ENCODE measurements at regions not wholly inside any gene's neighbourhood (a gene's known extent, or its start where the extent isn't known, plus 50 kb on each side); places are given as distances from the start of the nearest gene placed in this dataset.

DNA sequence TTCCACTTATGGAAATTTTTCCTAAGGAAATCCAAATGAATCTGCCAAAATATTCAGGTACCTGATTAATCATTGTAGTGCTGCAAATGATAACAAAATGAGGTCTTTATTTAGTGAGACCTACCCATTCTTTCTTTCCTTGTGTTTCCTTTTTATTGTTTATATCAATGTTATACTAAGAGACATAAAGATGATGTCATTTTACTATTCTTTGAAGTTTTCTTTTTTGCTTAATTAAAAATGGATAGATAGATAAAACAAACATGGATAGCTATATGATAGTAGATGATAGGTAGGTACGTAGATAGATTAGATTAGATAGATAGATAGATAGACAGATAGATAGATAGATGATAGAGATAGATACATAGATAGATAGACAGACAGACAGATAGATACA, 669.5 kb upstream of the TBX3 start:
- H3K36me3 Mint-ChIP-seq (ENCODE audit: low read depth), result no peaks in the 10 kb centered on the region
- TF ChIP-seq CTCF (IDR thresholded peaks at IDR 0.05), result no peak
- peaks cover 10% of the 10 kb centered on the region for H3K27me3 Mint-ChIP-seq (ENCODE audit: low read depth, poor library complexity)
- H3K9me3 Mint-ChIP-seq, result peaks cover 3% of the 10 kb centered on the region
- peaks cover 32% of the 10 kb centered on the region for H3K4me1 Mint-ChIP-seq
- H3K27ac Mint-ChIP-seq, result no peak overlapping the region
- no peak for DNase-seq
- H3K4me3 Mint-ChIP-seq, result no peak overlapping the region

DNA sequence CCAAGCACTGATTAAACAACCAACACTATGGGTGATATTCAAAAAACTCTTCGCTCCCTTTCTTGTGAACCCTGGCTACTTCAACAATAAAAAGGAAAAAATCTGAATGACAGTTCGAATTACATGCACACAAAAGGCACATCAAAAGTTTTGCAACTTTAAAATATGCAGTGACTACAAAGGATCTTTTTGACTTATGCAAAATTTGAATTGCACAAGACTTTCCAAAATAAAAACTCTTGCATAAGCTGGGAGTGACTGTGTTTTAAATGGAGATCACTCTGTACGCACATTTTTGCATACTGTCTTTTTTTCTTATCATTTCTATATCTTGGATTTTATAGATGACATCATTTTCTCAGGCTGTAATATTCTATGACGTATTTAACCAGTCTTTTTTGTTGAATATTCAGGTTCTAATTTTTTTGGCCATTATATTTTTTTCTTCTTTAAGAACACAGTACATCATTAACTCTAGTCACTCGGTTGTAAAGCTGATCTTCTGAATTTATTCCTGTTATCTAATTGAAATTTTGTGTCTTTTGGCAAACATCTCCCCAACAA, 667.6 kb upstream of the TBX3 start:
- Mint-ChIP-seq H3K36me3 (ENCODE audit: low read depth) (no peaks in the 10 kb centered on the region), H3K4me1 (peaks cover 22% of the 10 kb centered on the region), H3K9me3 (peaks cover 3% of the 10 kb centered on the region), H3K27me3 (ENCODE audit: low read depth, poor library complexity) (peaks cover 11% of the 10 kb centered on the region), H3K27ac (no peak overlapping the region), H3K4me3 (no peak overlapping the region)
- TF ChIP-seq CTCF (IDR thresholded peaks at IDR 0.05), result no peak
- no peak for DNase-seq

DNA sequence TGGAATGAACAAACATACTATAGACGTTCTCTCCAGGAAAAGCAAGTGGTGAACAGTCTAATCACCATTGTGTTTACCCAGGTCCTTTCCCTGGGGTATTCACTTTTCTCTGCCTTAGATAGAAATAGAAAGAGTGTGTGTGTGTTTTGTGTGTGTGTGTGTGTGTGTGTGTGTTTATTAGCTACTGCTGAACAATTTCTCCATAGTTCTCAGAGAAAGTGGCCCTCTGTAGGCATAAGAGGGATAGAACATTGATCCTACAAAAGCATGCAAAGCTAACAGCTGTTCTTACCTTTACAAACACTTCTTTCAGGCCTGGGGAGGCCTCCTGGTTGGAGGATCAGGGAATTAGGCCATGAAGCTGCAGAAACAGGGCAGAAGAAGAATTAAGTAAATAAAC, 665.7 kb upstream of the TBX3 start:
- H3K9me3 Mint-ChIP-seq, result no peaks in the 10 kb centered on the region
- no peak overlapping the region for H3K27ac Mint-ChIP-seq
- H3K4me1 Mint-ChIP-seq, result peaks cover 22% of the 10 kb centered on the region
- DNase-seq, result no peak
- H3K4me3 Mint-ChIP-seq, result no peak overlapping the region
- H3K27me3 Mint-ChIP-seq (ENCODE audit: low read depth, poor library complexity), result peaks cover 11% of the 10 kb centered on the region
- H3K36me3 Mint-ChIP-seq (ENCODE audit: low read depth), result no peaks in the 10 kb centered on the region
- TF ChIP-seq CTCF (IDR thresholded peaks at IDR 0.05), result no peak

GRCh38 chr12:115348301-115348700, 664.3 kb upstream of the TBX3 start:
- no peak for TF ChIP-seq CTCF (IDR thresholded peaks at IDR 0.05)
- Mint-ChIP-seq H3K9me3 (peaks cover 7% of the 10 kb centered on the region), H3K36me3 (ENCODE audit: low read depth) (peaks cover 6% of the 10 kb centered on the region), H3K4me3 (no peak overlapping the region), H3K4me1 (peaks cover 26% of the 10 kb centered on the region), H3K27ac (no peak overlapping the region), H3K27me3 (ENCODE audit: low read depth, poor library complexity) (peaks cover 11% of the 10 kb centered on the region)
- no peak for DNase-seq

DNA sequence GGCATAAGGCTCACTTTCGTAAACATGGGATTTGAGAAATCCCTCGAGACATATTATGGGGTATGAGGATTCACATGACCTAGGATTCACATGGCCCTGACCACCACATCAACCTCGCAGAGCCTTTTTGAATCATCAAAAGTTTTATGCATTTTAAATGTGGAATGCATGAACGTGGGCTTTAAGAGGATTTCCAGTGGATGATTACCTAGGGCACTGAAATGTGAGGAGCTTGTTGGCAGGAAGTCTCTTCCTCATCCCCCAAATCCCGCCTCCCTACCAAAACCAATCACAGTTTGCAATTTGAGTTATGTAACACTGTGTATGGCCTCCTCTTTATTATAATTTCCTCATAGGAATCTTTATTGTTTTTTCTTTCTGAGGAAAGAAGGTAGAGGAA, 659.6 kb upstream of the TBX3 start:
- Mint-ChIP-seq H3K36me3 (ENCODE audit: low read depth) (peaks cover 9% of the 10 kb centered on the region), H3K4me1 (peaks cover 16% of the 10 kb centered on the region), H3K9me3 (peaks cover 24% of the 10 kb centered on the region), H3K27me3 (ENCODE audit: low read depth, poor library complexity) (peaks cover 10% of the 10 kb centered on the region), H3K4me3 (no peak overlapping the region), H3K27ac (no peak overlapping the region)
- DNase-seq, result no peak
- TF ChIP-seq CTCF (IDR thresholded peaks at IDR 0.05), result no peak

- Mint-ChIP-seq H3K27ac (no peak overlapping the region), H3K4me1 (peaks cover 16% of the 10 kb centered on the region), H3K4me3 (no peak overlapping the region), H3K9me3 (peaks cover 24% of the 10 kb centered on the region), H3K27me3 (ENCODE audit: low read depth, poor library complexity) (peaks cover 8% of the 10 kb centered on the region), H3K36me3 (ENCODE audit: low read depth) (peaks cover 9% of the 10 kb centered on the region)
- TF ChIP-seq CTCF (IDR thresholded peaks at IDR 0.05), result no peak
- no peak for DNase-seq
Observed at GRCh38 chr12:115343008-115343407, 659.0 kb upstream of the TBX3 start.

Measured in nephron progenitor cell (in vitro differentiated cells).